ENCODE measurements at regions not wholly inside any gene's neighbourhood (a gene's known extent, or its start where the extent isn't known, plus 50 kb on each side); places are given as distances from the start of the nearest gene placed in this dataset.

DNA sequence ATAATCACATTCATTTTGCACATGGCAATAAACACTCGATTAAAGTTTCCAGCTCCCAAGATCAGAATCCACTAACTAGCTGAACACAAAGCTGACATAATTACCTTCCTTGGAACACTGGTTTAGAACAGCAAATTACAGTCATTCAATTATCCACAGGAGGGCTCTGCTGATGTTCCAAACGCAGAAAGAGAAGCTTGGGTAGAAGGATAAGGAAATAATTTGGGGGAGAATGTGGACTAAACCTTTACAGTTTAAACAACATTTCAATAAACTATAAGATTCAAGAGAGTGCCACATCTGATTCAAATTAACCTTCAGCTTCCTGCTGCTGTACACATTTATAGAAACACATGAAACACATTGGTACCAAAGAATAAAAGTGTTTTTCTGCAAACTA, 67.8 kb upstream of the ARL4C start:
- no peak for ATAC-seq
- intact Hi-C loops (cut with micrococcal nuclease; ENCODE audit: unreplicated experiment) (no loop called here), in situ Hi-C loops (cut with MboI) (no loop called here)
- Histone ChIP-seq H3K27ac (ENCODE audit: control insufficient read depth, insufficient read depth) (no peak overlapping the region), H3K36me3 (ENCODE audit: control insufficient read depth in 2 of 2, insufficient read depth in 2 of 2, low read length in 1 of 2) (no peaks in the 10 kb centered on the region), H3K4me2 (ENCODE audit: control insufficient read depth, insufficient read depth) (no peak overlapping the region), H3K9ac (ENCODE audit: control insufficient read depth, insufficient read depth, low read length) (no peak overlapping the region), H2AFZ (ENCODE audit: control insufficient read depth, low read depth, low read length) (no peak overlapping the region), H3K27me3 (replicated peaks in 1 of 2; ENCODE audit: control insufficient read depth in 2 of 2, insufficient read depth in 2 of 2, low read length in 1 of 2) (no peaks in the 10 kb centered on the region), H4K20me1 (ENCODE audit: control insufficient read depth, insufficient read depth) (no peaks in the 10 kb centered on the region), H3K4me3 (no peak overlapping the region), H3K79me2 (ENCODE audit: control insufficient read depth, insufficient read depth, low read length) (no peaks in the 10 kb centered on the region), H3K4me1 (ENCODE audit: control insufficient read depth, insufficient read depth, low read length) (no peaks in the 10 kb centered on the region), H3K9me3 (replicated peaks; ENCODE audit: control insufficient read depth, insufficient read depth, low read length) (no peaks in the 10 kb centered on the region)
- DNase-seq (ENCODE audit: low read depth, low spot score): no peak
- ChIA-PET POLR2A (no interaction called here), SMC1A (ENCODE audit: uncharacterized antibody, unreplicated experiment) (interaction anchor here (0.6 kb wide), 2 partner anchors 21 to 260 kb away, joined by 3 read pairs; no protein-coding TSS in a partner anchor), CTCF (no interaction called here), RAD21 (ENCODE audit: unreplicated experiment) (no interaction called here)
- WGBS (ENCODE audit: insufficient coverage, insufficient replicate concordance, low lambda C conversion rate, missing lambda C conversion rate): 8% methylated on average over 2 of the region's 2 CpGs
- FAIRE-seq: no peak
- no TSS peak for BruUV-seq (replicated peaks)
- TF ChIP-seq PAX8 (IDR thresholded peaks at IDR 0.05): no peak
- TF ChIP-seq, protein P1, sequence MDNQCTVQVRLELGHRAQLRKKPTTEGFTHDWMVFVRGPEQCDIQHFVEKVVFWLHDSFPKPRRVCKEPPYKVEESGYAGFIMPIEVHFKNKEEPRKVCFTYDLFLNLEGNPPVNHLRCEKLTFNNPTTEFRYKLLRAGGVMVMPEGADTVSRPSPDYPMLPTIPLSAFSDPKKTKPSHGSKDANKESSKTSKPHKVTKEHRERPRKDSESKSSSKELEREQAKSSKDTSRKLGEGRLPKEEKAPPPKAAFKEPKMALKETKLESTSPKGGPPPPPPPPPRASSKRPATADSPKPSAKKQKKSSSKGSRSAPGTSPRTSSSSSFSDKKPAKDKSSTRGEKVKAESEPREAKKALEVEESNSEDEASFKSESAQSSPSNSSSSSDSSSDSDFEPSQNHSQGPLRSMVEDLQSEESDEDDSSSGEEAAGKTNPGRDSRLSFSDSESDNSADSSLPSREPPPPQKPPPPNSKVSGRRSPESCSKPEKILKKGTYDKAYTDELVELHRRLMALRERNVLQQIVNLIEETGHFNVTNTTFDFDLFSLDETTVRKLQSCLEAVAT (IDR thresholded peaks at IDR 0.05): no peak
- TF ChIP-seq, protein P2, sequence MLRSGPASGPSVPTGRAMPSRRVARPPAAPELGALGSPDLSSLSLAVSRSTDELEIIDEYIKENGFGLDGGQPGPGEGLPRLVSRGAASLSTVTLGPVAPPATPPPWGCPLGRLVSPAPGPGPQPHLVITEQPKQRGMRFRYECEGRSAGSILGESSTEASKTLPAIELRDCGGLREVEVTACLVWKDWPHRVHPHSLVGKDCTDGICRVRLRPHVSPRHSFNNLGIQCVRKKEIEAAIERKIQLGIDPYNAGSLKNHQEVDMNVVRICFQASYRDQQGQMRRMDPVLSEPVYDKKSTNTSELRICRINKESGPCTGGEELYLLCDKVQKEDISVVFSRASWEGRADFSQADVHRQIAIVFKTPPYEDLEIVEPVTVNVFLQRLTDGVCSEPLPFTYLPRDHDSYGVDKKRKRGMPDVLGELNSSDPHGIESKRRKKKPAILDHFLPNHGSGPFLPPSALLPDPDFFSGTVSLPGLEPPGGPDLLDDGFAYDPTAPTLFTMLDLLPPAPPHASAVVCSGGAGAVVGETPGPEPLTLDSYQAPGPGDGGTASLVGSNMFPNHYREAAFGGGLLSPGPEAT (IDR thresholded peaks at IDR 0.05; ENCODE audit: low read depth): no peak
- TF ChIP-seq, protein P3, sequence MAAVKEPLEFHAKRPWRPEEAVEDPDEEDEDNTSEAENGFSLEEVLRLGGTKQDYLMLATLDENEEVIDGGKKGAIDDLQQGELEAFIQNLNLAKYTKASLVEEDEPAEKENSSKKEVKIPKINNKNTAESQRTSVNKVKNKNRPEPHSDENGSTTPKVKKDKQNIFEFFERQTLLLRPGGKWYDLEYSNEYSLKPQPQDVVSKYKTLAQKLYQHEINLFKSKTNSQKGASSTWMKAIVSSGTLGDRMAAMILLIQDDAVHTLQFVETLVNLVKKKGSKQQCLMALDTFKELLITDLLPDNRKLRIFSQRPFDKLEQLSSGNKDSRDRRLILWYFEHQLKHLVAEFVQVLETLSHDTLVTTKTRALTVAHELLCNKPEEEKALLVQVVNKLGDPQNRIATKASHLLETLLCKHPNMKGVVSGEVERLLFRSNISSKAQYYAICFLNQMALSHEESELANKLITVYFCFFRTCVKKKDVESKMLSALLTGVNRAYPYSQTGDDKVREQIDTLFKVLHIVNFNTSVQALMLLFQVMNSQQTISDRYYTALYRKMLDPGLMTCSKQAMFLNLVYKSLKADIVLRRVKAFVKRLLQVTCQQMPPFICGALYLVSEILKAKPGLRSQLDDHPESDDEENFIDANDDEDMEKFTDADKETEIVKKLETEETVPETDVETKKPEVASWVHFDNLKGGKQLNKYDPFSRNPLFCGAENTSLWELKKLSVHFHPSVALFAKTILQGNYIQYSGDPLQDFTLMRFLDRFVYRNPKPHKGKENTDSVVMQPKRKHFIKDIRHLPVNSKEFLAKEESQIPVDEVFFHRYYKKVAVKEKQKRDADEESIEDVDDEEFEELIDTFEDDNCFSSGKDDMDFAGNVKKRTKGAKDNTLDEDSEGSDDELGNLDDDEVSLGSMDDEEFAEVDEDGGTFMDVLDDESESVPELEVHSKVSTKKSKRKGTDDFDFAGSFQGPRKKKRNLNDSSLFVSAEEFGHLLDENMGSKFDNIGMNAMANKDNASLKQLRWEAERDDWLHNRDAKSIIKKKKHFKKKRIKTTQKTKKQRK (IDR thresholded peaks at IDR 0.05; ENCODE audit: low read depth, low read length): no peak
- TF ChIP-seq, protein P4, sequence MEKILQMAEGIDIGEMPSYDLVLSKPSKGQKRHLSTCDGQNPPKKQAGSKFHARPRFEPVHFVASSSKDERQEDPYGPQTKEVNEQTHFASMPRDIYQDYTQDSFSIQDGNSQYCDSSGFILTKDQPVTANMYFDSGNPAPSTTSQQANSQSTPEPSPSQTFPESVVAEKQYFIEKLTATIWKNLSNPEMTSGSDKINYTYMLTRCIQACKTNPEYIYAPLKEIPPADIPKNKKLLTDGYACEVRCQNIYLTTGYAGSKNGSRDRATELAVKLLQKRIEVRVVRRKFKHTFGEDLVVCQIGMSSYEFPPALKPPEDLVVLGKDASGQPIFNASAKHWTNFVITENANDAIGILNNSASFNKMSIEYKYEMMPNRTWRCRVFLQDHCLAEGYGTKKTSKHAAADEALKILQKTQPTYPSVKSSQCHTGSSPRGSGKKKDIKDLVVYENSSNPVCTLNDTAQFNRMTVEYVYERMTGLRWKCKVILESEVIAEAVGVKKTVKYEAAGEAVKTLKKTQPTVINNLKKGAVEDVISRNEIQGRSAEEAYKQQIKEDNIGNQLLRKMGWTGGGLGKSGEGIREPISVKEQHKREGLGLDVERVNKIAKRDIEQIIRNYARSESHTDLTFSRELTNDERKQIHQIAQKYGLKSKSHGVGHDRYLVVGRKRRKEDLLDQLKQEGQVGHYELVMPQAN (conservative IDR thresholded peaks at IDR 0.05): no peak
- no peak for TF ChIP-seq MTA2 (IDR thresholded peaks at IDR 0.05; ENCODE audit: low read depth)
- no peak for TF ChIP-seq ZNF24 (IDR thresholded peaks at IDR 0.05)
- TF ChIP-seq, protein P5, sequence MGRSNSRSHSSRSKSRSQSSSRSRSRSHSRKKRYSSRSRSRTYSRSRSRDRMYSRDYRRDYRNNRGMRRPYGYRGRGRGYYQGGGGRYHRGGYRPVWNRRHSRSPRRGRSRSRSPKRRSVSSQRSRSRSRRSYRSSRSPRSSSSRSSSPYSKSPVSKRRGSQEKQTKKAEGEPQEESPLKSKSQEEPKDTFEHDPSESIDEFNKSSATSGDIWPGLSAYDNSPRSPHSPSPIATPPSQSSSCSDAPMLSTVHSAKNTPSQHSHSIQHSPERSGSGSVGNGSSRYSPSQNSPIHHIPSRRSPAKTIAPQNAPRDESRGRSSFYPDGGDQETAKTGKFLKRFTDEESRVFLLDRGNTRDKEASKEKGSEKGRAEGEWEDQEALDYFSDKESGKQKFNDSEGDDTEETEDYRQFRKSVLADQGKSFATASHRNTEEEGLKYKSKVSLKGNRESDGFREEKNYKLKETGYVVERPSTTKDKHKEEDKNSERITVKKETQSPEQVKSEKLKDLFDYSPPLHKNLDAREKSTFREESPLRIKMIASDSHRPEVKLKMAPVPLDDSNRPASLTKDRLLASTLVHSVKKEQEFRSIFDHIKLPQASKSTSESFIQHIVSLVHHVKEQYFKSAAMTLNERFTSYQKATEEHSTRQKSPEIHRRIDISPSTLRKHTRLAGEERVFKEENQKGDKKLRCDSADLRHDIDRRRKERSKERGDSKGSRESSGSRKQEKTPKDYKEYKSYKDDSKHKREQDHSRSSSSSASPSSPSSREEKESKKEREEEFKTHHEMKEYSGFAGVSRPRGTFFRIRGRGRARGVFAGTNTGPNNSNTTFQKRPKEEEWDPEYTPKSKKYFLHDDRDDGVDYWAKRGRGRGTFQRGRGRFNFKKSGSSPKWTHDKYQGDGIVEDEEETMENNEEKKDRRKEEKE (IDR thresholded peaks at IDR 0.05): no peak
- no peak for TF ChIP-seq RCOR1 (conservative IDR thresholded peaks at IDR 0.05; ENCODE audit: low read depth, low read length)
- no peak for TF ChIP-seq RFX5 (IDR thresholded peaks at IDR 0.05; ENCODE audit: low read depth, low read length)
- no peak for TF ChIP-seq SREBF2 (IDR thresholded peaks at IDR 0.05; ENCODE audit: low read length)
- no peak for TF ChIP-seq JUNB (IDR thresholded peaks at IDR 0.05)
- TF ChIP-seq ESRRA (IDR thresholded peaks at IDR 0.05; ENCODE audit: low read length): no peak
- TF ChIP-seq FOS (IDR thresholded peaks at IDR 0.05; ENCODE audit: borderline replicate concordance, extremely low read depth, insufficient read length): no peak
